NCI-H2196 treated with DMSO at 0.1 percent for 48 hours (cell line): ENCODE measurements at regions not wholly inside any gene's neighbourhood (a gene's known extent, or its start where the extent isn't known, plus 50 kb on each side); places are given as distances from the start of the nearest gene placed in this dataset.
"Not testable (repeated sequence)": the region's sequence is repeated elsewhere in the genome, so short reads cannot be mapped to it uniquely, and the experiment has no call there.

Experiments
- DNase-seq: peaks from one replicate; lab custom pipeline; 2025; ENCODE audit not compliant: unreplicated experiment; lab: John Stamatoyannopoulos, UW

GRCh38 chr2:16208241-16208797 lies 268.0 kb downstream of the MYCN start:
- no peak for DNase-seq

DNA sequence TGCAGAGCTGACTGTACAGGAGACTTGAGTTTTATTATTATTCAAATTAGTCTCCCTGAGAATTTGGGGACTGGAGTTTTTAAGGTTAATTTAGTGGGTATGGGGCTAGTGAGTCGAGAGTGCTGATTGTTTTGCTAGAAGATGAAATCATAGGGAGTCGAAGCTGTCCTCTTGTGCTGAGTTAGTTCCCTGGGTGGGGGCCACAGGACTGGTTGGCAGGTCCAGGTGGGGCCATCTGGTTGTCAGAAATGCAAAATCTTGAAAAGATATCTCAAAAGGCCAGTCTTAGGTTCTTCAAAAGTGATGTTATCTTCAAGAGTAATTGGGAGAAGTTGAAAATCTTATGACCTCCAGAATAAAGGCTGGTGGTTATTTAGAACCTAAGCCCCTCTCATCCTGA lies 267.3 kb downstream of the MYCN start:
- no peak for DNase-seq

GRCh38 chr2:16207151-16207550 lies 266.8 kb downstream of the MYCN start:
- DNase-seq, result no peak

DNA sequence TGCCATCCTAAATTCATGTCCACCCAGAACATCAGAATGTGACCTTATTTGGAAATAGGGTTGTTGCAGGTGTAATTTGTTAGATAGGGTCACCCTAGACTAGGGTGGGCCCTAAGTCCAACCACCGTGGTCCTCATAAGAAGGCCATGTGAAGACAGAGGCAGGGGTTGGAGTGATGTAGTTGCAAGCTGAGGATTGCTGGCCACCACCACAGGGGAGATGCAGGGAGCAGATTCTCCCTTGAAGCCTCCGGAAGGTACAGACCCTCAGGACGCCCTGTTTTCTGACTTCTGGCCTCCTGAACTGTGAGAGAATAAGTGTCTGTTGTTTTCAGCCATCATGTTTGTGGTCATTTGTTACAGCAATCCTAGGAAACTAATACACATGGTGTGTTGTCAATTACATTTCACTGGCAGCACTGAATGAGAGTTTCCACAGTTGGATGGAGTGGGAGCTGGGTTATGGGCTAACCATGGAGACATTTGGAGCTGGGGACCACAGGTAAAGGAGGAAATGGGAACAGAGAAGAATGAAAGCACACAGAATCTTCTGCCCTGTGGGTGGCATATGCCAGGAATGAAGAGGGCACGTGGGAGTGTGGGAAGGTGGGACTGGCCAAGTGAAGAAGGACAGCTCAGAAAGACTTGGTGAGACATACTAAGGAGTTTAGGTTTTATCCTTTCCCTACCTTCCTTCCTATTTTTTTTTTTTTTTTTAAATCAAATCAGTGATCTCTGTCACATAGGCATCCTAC lies 266.0 kb downstream of the MYCN start:
- DNase-seq, result no peak

DNA sequence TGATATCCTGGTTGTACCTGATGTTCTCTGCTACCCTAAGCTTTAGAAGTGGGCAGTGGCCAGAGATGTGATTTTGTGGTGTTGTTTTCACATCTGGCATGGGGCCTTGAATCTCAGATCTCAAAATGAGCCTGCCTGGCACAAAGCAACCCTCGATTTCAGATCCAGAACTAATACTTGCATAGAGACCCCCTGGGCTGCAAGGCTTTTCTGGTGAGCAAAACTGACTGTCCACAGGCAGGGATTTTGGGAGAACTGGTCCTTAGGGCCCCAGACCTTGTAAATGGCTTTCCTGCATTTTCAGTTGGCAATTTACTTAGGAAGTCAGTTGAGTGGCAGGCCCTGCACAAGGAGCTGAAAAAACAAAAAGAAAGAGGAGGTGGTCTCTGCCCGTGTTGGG lies 265.3 kb downstream of the MYCN start:
- no peak for DNase-seq

GRCh38 chr2:16204886-16205620 lies 264.7 kb downstream of the MYCN start:
- DNase-seq, result no peak

GRCh38 chr2:16204251-16204650 lies 263.9 kb downstream of the MYCN start:
- no peak for DNase-seq

GRCh38 chr2:16203691-16204090 lies 263.3 kb downstream of the MYCN start:
- no peak for DNase-seq

GRCh38 chr2:16203069-16203468 lies 262.7 kb downstream of the MYCN start:
- DNase-seq, result no peak

DNA sequence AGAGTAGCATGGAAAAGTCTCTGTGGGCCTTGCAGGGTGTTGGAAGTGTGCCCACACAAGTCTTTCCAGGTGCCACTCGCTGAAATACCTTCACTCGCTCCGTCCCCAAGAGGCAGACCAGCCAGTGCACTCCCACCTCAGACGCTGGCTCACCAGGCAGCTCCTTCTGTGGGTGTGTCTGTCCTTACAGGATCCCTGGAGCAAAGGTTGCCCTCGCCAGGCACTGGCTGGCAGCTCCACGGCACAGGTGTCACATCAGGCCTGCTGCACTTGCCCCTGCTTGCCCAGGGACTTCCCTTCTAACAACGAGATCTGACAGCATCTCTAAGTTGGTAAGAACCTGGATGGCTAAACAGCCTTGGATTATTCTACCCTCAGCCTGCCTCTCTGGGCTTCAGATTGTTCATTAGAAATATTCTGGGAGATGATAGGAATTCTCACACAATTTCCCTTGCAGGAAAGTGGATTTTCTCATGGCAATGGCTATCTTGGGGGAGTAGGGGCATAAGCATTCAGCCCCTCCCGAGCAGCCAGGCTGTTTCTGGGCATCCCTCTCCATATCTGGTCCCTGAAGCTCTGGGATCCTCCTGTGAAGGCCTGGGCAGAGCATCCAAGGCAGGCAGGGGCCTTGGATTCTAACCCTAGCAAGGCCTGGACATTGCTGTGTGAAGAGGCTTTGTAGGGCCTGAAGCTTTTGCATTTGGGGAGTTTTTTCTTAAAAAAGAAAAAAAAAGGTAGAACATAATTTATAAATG lies 262.1 kb downstream of the MYCN start:
- DNase-seq, result no peak

DNA sequence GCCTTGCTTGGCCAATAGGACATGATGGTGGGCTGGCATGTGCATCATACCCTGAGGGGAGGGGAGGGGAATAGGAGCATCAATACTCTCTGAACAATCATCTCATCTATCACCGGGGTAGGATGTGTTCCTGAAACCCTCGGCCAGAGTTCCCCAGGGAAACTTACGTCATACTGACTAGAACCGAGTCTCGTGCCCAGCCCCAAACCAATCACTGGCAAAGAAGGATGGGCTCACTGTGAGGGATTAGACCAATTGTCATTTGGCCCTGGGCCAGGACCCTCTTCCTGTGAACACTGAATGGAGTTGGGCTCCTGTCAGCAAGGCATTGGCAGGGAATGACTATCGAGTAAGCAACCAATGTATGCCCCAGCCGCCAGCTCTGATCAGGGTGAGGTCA lies 261.5 kb downstream of the MYCN start:
- DNase-seq, result no peak

GRCh38 chr2:16200554-16201193 lies 260.3 kb downstream of the MYCN start:
- no peak for DNase-seq

- DNase-seq, result no peak
Observed at GRCh38 chr2:16199882-16200553, 259.7 kb downstream of the MYCN start.

GRCh38 chr2:16199241-16199640 lies 258.9 kb downstream of the MYCN start:
- not testable (repeated sequence) for DNase-seq

DNA sequence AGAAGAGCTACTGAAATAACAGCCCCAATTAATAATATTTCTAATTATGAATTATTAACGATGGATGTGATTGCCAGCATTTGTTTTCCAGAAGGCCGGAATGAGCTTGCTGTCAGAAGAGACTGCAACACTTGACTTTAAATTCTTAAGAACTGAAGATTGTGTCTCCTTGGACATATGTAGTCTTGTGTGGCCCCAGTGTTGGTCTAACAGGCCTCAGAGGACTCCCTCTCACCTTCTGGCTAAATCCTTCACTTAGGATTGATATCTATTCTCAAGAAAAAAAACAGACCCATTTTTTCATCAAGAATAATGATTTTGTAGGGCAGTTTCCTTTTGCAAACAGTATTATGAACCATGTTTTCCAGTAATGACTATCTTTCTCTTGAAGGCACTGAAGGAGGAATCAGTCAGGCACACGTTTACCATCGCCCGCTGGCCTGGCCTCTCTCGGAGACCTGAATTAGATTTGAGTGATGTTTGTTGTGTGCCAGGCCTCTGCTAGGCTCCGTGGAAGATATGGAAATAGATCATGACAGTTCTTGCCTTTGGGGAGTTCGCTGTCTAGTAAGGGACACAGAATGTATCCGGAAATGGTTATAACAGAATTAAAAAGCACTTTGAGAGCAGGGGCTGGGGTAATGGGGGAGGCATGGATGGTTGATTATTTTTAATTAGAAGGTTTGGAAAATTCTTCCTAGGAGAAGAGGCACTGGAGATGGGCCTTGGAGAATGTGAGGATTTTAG lies 258.0 kb downstream of the MYCN start:
- DNase-seq, result no peak

- DNase-seq, result no peak
Observed at GRCh38 chr2:16197504-16198147, 257.3 kb downstream of the MYCN start.

DNA sequence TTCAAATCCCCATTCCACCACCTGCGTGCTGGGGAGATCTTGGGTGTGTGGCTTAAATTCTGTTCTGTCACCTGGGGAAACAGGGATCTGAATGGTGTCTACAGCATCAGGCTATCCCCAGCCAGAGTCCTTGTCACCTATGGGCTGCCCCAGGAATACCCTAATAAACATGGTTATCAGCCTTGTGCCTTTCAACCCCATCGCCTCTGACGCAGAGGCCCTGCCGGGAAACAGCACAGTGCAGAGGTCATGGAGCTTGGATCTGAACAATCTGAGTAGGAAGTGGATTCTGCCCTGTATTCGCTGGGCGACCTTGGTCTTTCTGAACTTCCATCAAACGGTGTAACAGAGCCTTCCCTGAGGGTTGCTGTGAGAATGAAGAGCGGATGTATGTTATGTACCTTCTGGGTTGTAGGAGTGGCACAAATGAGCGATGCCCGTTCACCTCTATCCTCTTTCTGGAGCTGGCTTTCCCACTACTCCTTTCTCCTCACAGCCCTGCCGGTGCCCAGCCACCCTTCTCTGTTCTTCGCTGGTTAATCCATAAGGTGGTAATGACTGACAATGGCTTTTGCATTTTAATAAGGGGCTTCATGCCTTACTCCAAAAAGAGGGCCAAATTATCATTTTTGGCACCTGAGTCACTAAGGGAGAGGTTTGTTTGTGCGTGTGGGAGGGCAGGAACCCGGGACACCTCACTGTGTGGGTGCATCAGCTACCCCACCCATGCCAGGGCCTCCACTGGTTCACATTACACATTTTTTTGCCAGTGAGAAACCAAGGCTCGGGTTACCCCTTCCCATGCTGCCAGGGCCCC lies 256.5 kb downstream of the MYCN start:
- no peak for DNase-seq

GRCh38 chr2:16195681-16196070 lies 255.3 kb downstream of the MYCN start:
- DNase-seq, result no peak
